ENCODE measurements at regions not wholly inside any gene's neighbourhood (a gene's known extent, or its start where the extent isn't known, plus 50 kb on each side); places are given as distances from the start of the nearest gene placed in this dataset.

- Mint-ChIP-seq H3K36me3 (ENCODE audit: unreplicated experiment) (no peaks in the 10 kb centered on the region), H3K27ac (ENCODE audit: unreplicated experiment) (no peak overlapping the region), H3K4me1 (ENCODE audit: low read depth, unreplicated experiment) (no peaks in the 10 kb centered on the region), H3K9me3 (ENCODE audit: unreplicated experiment) (no peaks in the 10 kb centered on the region), H3K4me3 (ENCODE audit: unreplicated experiment) (no peak overlapping the region), H3K27me3 (ENCODE audit: unreplicated experiment) (no peaks in the 10 kb centered on the region)
- TF ChIP-seq CTCF (IDR thresholded peaks at IDR 0.05; ENCODE audit: partially characterized antibody, unreplicated experiment) = no peak
- no peak for DNase-seq
These were observed 611.3 kb upstream of the SYT4 start for GRCh38 chr18:43888598-43888997.

GRCh38 chr18:43893001-43893637, 615.8 kb upstream of the SYT4 start:
- peaks cover 2% of the 10 kb centered on the region for H3K27me3 Mint-ChIP-seq (ENCODE audit: unreplicated experiment)
- H3K4me3 Mint-ChIP-seq (ENCODE audit: unreplicated experiment) = no peak overlapping the region
- H3K27ac Mint-ChIP-seq (ENCODE audit: unreplicated experiment) = no peak overlapping the region
- no peaks in the 10 kb centered on the region for H3K36me3 Mint-ChIP-seq (ENCODE audit: unreplicated experiment)
- DNase-seq = no peak
- no peaks in the 10 kb centered on the region for H3K4me1 Mint-ChIP-seq (ENCODE audit: low read depth, unreplicated experiment)
- H3K9me3 Mint-ChIP-seq (ENCODE audit: unreplicated experiment) = no peaks in the 10 kb centered on the region
- TF ChIP-seq CTCF (IDR thresholded peaks at IDR 0.05; ENCODE audit: partially characterized antibody, unreplicated experiment) = no peak

GRCh38 chr18:43904209-43904837, 627.0 kb upstream of the SYT4 start:
- Mint-ChIP-seq H3K36me3 (ENCODE audit: unreplicated experiment) (no peaks in the 10 kb centered on the region), H3K4me3 (ENCODE audit: unreplicated experiment) (no peak overlapping the region), H3K27ac (ENCODE audit: unreplicated experiment) (no peak overlapping the region), H3K4me1 (ENCODE audit: low read depth, unreplicated experiment) (no peaks in the 10 kb centered on the region), H3K9me3 (ENCODE audit: unreplicated experiment) (no peaks in the 10 kb centered on the region), H3K27me3 (ENCODE audit: unreplicated experiment) (no peaks in the 10 kb centered on the region)
- no peak for DNase-seq
- no peak for TF ChIP-seq CTCF (IDR thresholded peaks at IDR 0.05; ENCODE audit: partially characterized antibody, unreplicated experiment)

- H3K27ac Mint-ChIP-seq (ENCODE audit: unreplicated experiment) = no peak overlapping the region
- no peak for TF ChIP-seq CTCF (IDR thresholded peaks at IDR 0.05; ENCODE audit: partially characterized antibody, unreplicated experiment)
- H3K4me3 Mint-ChIP-seq (ENCODE audit: unreplicated experiment) = no peak overlapping the region
- H3K4me1 Mint-ChIP-seq (ENCODE audit: low read depth, unreplicated experiment) = no peaks in the 10 kb centered on the region
- DNase-seq = no peak
- no peaks in the 10 kb centered on the region for H3K9me3 Mint-ChIP-seq (ENCODE audit: unreplicated experiment)
- H3K36me3 Mint-ChIP-seq (ENCODE audit: unreplicated experiment) = no peaks in the 10 kb centered on the region
- no peaks in the 10 kb centered on the region for H3K27me3 Mint-ChIP-seq (ENCODE audit: unreplicated experiment)
These were observed 636.7 kb upstream of the SYT4 start for GRCh38 chr18:43914018-43914417.

GRCh38 chr18:43916984-43917383, 639.7 kb upstream of the SYT4 start:
- Mint-ChIP-seq H3K27ac (ENCODE audit: unreplicated experiment) (no peak overlapping the region), H3K36me3 (ENCODE audit: unreplicated experiment) (no peaks in the 10 kb centered on the region), H3K4me1 (ENCODE audit: low read depth, unreplicated experiment) (peaks cover 2% of the 10 kb centered on the region), H3K4me3 (ENCODE audit: unreplicated experiment) (no peak overlapping the region), H3K9me3 (ENCODE audit: unreplicated experiment) (no peaks in the 10 kb centered on the region), H3K27me3 (ENCODE audit: unreplicated experiment) (no peaks in the 10 kb centered on the region)
- no peak for DNase-seq
- no peak for TF ChIP-seq CTCF (IDR thresholded peaks at IDR 0.05; ENCODE audit: partially characterized antibody, unreplicated experiment)

All from glutamatergic neuron (in vitro differentiated cells).